Breast epithelium (tissue), 3 donors: ENCODE measurements at regions not wholly inside any gene's neighbourhood (a gene's known extent, or its start where the extent isn't known, plus 50 kb on each side); places are given as distances from the start of the nearest gene placed in this dataset.

Experiments used
- POLR2A ChIP-seq: fragments of 450-650 bp; IDR thresholded peaks from one replicate; pipeline ENCODE4 v1.6.1; 2016; ENCODE audit warnings: antibody characterized with exemption, mild to moderate bottlenecking, moderate library complexity
- POLR2AphosphoS5 ChIP-seq, 3 donors: sonication (generic); formaldehyde crosslinking; IDR thresholded peaks; one replicate each; pipeline ENCODE4 v1.6.1; 2017; ENCODE audit warnings: antibody characterized with exemption in 3 of 3

GRCh38 chr5:2310946-2311345 lies 428.2 kb upstream of the IRX4 start:
- TF ChIP-seq POLR2AphosphoS5 (IDR thresholded peaks at IDR 0.05), result no peak
- TF ChIP-seq POLR2A, result no peak
